ENCODE measurements at regions not wholly inside any gene's neighbourhood (a gene's known extent, or its start where the extent isn't known, plus 50 kb on each side); places are given as distances from the start of the nearest gene placed in this dataset.

- TF ChIP-seq, protein P1, sequence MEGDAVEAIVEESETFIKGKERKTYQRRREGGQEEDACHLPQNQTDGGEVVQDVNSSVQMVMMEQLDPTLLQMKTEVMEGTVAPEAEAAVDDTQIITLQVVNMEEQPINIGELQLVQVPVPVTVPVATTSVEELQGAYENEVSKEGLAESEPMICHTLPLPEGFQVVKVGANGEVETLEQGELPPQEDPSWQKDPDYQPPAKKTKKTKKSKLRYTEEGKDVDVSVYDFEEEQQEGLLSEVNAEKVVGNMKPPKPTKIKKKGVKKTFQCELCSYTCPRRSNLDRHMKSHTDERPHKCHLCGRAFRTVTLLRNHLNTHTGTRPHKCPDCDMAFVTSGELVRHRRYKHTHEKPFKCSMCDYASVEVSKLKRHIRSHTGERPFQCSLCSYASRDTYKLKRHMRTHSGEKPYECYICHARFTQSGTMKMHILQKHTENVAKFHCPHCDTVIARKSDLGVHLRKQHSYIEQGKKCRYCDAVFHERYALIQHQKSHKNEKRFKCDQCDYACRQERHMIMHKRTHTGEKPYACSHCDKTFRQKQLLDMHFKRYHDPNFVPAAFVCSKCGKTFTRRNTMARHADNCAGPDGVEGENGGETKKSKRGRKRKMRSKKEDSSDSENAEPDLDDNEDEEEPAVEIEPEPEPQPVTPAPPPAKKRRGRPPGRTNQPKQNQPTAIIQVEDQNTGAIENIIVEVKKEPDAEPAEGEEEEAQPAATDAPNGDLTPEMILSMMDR (IDR thresholded peaks at IDR 0.05; ENCODE audit: borderline replicate concordance, extremely low read depth, low read length, poor library complexity, severe bottlenecking) = no peak
- no peak for TF ChIP-seq EZH2 (IDR thresholded peaks at IDR 0.05; ENCODE audit: borderline replicate concordance, low read depth, low read length, severe bottlenecking)
These were observed 976.2 kb upstream of the CDH2 start for GRCh38 chr18:29153091-29153490.
